Upper lobe of right lung (tissue), 1 donor: ENCODE measurements at regions not wholly inside any gene's neighbourhood (a gene's known extent, or its start where the extent isn't known, plus 50 kb on each side); places are given as distances from the start of the nearest gene placed in this dataset.

Source experiments
- ATAC-seq: fragments of 200-7000 bp; cut with Tn5 transposase; one replicate; pipeline ENCODE4 v1.9.1; 2020; ENCODE audit warnings: mild to moderate bottlenecking, moderate library complexity
- DNase-seq: peaks from one replicate; pipeline ENCODE4 v3.0.0-alpha.2; 2020
- H3K27ac ChIP-seq: fragments of 200-600 bp; one replicate; pipeline ENCODE4 v1.8.0; 2022
- H3K27me3 ChIP-seq: fragments of 200-600 bp; one replicate; pipeline ENCODE4 v1.8.0; 2022; ENCODE audit warnings: mild to moderate bottlenecking
- H3K36me3 ChIP-seq: fragments of 200-600 bp; one replicate; pipeline ENCODE4 v1.8.0; 2022
- H3K4me1 ChIP-seq: fragments of 200-600 bp; one replicate; pipeline ENCODE4 v1.8.0; 2022
- H3K4me3 ChIP-seq: fragments of 200-600 bp; one replicate; pipeline ENCODE4 v1.8.0; 2022; ENCODE audit warnings: mild to moderate bottlenecking
- H3K9me3 ChIP-seq: fragments of 200-600 bp; one replicate; pipeline ENCODE4 v1.8.0; 2022
- intact Hi-C: fragments of 100-400 bp; cut with DNase I; formaldehyde crosslinking; loops from one replicate; pipeline ENCODE4 v1.11.0; 2022
- TF ChIP-seq, protein P1 (sequence below): fragments of 200-600 bp; IDR thresholded peaks from one replicate; pipeline ENCODE4 v1.8.0; 2022; ENCODE audit warnings: antibody characterized with exemption
- donor health status: DM: no; HTN: yes; CAD: no; lungs with severe emphysema.

- intact Hi-C loops: no loop called here
- TF ChIP-seq, protein P1, sequence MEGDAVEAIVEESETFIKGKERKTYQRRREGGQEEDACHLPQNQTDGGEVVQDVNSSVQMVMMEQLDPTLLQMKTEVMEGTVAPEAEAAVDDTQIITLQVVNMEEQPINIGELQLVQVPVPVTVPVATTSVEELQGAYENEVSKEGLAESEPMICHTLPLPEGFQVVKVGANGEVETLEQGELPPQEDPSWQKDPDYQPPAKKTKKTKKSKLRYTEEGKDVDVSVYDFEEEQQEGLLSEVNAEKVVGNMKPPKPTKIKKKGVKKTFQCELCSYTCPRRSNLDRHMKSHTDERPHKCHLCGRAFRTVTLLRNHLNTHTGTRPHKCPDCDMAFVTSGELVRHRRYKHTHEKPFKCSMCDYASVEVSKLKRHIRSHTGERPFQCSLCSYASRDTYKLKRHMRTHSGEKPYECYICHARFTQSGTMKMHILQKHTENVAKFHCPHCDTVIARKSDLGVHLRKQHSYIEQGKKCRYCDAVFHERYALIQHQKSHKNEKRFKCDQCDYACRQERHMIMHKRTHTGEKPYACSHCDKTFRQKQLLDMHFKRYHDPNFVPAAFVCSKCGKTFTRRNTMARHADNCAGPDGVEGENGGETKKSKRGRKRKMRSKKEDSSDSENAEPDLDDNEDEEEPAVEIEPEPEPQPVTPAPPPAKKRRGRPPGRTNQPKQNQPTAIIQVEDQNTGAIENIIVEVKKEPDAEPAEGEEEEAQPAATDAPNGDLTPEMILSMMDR: no peak
- no peaks in the 10 kb centered on the region for H3K9me3 ChIP-seq
- H3K4me3 ChIP-seq: no peak overlapping the region
- H3K27me3 ChIP-seq: peaks cover 20% of the 10 kb centered on the region
- H3K36me3 ChIP-seq: no peaks in the 10 kb centered on the region
- no peaks in the 10 kb centered on the region for H3K4me1 ChIP-seq
- no peak for ATAC-seq
- no peak overlapping the region for H3K27ac ChIP-seq
- no peak for DNase-seq
Measured at GRCh38 chr14:97022741-97023140, 225.6 kb downstream of the VRK1 start.

DNA sequence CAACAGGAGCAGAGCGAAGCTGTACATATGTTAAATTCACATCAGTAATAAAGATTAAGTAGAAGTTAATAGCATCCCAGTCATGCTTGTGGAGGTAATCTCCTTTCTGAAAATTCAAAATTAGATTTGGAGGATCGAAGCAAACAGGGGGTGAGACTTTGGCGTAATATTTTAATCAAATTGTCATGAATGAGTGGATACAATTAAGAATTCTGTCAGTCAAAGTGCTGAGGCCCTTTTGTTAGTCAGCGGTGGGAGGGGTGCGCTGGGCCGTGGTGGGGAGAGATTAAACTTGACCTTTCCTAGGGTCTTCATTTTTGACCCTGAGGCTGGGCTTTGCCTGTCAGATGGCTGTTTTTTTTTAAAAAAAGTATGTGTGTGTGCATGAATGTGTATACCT, 226.7 kb downstream of the VRK1 start:
- ATAC-seq: no peak
- Histone ChIP-seq H3K4me1 (no peaks in the 10 kb centered on the region), H3K4me3 (no peak overlapping the region), H3K9me3 (no peaks in the 10 kb centered on the region), H3K27ac (no peak overlapping the region), H3K27me3 (peaks cover 20% of the 10 kb centered on the region), H3K36me3 (no peaks in the 10 kb centered on the region)
- no peak for DNase-seq
- intact Hi-C loops: no loop called here
- TF ChIP-seq, protein P1: no peak

- Histone ChIP-seq H3K27ac (no peak overlapping the region), H3K4me1 (no peaks in the 10 kb centered on the region), H3K36me3 (no peaks in the 10 kb centered on the region), H3K4me3 (no peak overlapping the region), H3K9me3 (no peaks in the 10 kb centered on the region), H3K27me3 (peaks cover 20% of the 10 kb centered on the region)
- intact Hi-C loops: no loop called here
- DNase-seq: no peak
- TF ChIP-seq, protein P1: no peak
- ATAC-seq: no peak
Measured at GRCh38 chr14:97024300-97024699, 227.1 kb downstream of the VRK1 start.

DNA sequence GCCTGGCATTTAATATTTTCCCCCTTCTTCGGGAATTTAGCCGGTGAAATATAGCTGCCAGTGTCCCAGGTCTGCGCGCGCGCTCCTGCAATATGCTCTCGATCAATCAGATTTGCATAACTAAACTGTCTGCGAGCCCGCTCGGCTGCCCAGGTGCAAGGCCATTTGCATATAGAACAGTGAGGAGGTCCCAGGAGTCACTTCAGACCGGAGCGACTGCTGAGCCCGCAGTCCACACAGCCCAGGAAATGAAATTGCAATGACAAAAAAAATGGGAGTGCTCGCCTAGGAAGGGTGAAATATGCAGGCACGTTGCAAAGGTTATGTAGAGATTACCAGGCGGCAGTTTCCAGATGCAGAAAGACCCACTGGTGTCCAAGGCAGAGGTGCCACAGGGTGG, 228.5 kb downstream of the VRK1 start:
- ATAC-seq (no peak), DNase-seq (no peak)
- H3K4me1 ChIP-seq: no peaks in the 10 kb centered on the region
- no peaks in the 10 kb centered on the region for H3K36me3 ChIP-seq
- intact Hi-C loops: no loop called here
- H3K9me3 ChIP-seq: no peaks in the 10 kb centered on the region
- no peak overlapping the region for H3K4me3 ChIP-seq
- H3K27me3 ChIP-seq: peaks cover 20% of the 10 kb centered on the region
- no peak overlapping the region for H3K27ac ChIP-seq
- TF ChIP-seq, protein P1: no peak

DNA sequence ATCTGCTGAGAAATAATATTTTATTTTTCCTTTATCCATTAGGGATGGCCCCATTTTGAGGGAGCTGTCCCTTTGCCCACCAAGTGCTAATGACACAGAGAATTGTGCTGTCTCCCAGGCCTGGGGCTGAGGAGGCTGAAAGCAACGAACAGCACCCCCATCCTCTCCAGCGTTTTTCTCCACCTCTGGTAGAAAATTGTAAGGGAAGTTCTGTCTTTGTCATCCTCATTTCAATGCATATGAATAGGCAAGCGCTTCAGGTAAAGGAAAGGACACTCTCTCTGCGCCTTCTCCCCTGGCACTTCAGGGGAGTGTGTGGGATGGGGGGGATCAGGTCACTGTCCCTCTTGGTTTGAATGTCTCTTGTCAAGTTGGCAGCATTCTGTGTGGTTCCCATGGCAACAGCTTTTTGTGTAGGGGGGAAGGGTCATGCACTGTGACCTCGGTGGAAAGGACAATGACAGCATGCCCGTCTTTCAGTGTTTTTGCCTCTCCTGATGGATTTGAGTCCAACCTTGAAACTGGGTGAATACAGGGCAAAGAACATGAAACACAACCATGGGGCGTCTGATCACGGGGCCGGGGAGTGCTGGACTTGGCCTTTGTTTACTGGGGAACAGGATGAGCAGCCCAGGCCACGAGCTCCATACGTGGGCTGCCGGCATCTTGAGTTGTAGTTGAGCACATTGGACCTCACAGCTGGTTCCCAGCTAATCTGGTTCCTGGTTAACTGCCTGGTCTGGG, 230.2 kb downstream of the VRK1 start:
- Histone ChIP-seq H3K9me3 (no peaks in the 10 kb centered on the region), H3K4me3 (no peak overlapping the region), H3K36me3 (no peaks in the 10 kb centered on the region), H3K27me3 (peaks cover 30% of the 10 kb centered on the region), H3K4me1 (no peaks in the 10 kb centered on the region), H3K27ac (no peak overlapping the region)
- DNase-seq (no peak), ATAC-seq (no peak)
- intact Hi-C loops: no loop called here
- TF ChIP-seq, protein P1: no peak

- H3K27me3 ChIP-seq: peaks cover 40% of the 10 kb centered on the region
- no peaks in the 10 kb centered on the region for H3K9me3 ChIP-seq
- no peak overlapping the region for H3K4me3 ChIP-seq
- TF ChIP-seq, protein P1: no peak
- DNase-seq (no peak), ATAC-seq (no peak)
- no peaks in the 10 kb centered on the region for H3K4me1 ChIP-seq
- H3K36me3 ChIP-seq: no peaks in the 10 kb centered on the region
- intact Hi-C loops: no loop called here
- no peak overlapping the region for H3K27ac ChIP-seq
Measured at GRCh38 chr14:97028382-97028781, 231.2 kb downstream of the VRK1 start.
